Upper lobe of right lung (tissue), 1 donor: ENCODE measurements at regions not wholly inside any gene's neighbourhood (a gene's known extent, or its start where the extent isn't known, plus 50 kb on each side); places are given as distances from the start of the nearest gene placed in this dataset.
"Not testable (repeated sequence)": the region's sequence is repeated elsewhere in the genome, so short reads cannot be mapped to it uniquely, and the experiment has no call there.

Experiments
- ATAC-seq: fragments of 200-7000 bp; cut with Tn5 transposase; one replicate; pipeline ENCODE4 v1.9.1; 2020; ENCODE audit warnings: mild to moderate bottlenecking, moderate library complexity
- DNase-seq: peaks from one replicate; pipeline ENCODE4 v3.0.0-alpha.2; 2020
- H3K27ac ChIP-seq: fragments of 200-600 bp; one replicate; pipeline ENCODE4 v1.8.0; 2022
- H3K27me3 ChIP-seq: fragments of 200-600 bp; one replicate; pipeline ENCODE4 v1.8.0; 2022; ENCODE audit warnings: mild to moderate bottlenecking
- H3K36me3 ChIP-seq: fragments of 200-600 bp; one replicate; pipeline ENCODE4 v1.8.0; 2022
- H3K4me1 ChIP-seq: fragments of 200-600 bp; one replicate; pipeline ENCODE4 v1.8.0; 2022
- H3K4me3 ChIP-seq: fragments of 200-600 bp; one replicate; pipeline ENCODE4 v1.8.0; 2022; ENCODE audit warnings: mild to moderate bottlenecking
- H3K9me3 ChIP-seq: fragments of 200-600 bp; one replicate; pipeline ENCODE4 v1.8.0; 2022
- CTCF ChIP-seq: fragments of 200-600 bp; IDR thresholded peaks from one replicate; pipeline ENCODE4 v1.8.0; 2022; ENCODE audit warnings: antibody characterized with exemption
- intact Hi-C: fragments of 100-400 bp; cut with DNase I; formaldehyde crosslinking; loops from one replicate; pipeline ENCODE4 v1.11.0; 2022
- donor health status: DM: no; HTN: yes; CAD: no; lungs with severe emphysema.

GRCh38 chrX:128685387-128685786 is 633.2 kb upstream of the ACTRT1 start:
- no peaks in the 10 kb centered on the region for H3K36me3 ChIP-seq
- H3K9me3 ChIP-seq = no peaks in the 10 kb centered on the region
- H3K27ac ChIP-seq = no peak overlapping the region
- TF ChIP-seq CTCF = no peak
- no peaks in the 10 kb centered on the region for H3K27me3 ChIP-seq
- intact Hi-C loops = no loop called here
- no peaks in the 10 kb centered on the region for H3K4me1 ChIP-seq
- no peak overlapping the region for H3K4me3 ChIP-seq
- no peak for ATAC-seq
- no peak for DNase-seq

GRCh38 chrX:128676651-128677050 is 624.4 kb upstream of the ACTRT1 start:
- Histone ChIP-seq H3K4me3 (no peak overlapping the region), H3K27ac (no peak overlapping the region), H3K9me3 (no peaks in the 10 kb centered on the region), H3K27me3 (no peaks in the 10 kb centered on the region), H3K36me3 (no peaks in the 10 kb centered on the region), H3K4me1 (no peaks in the 10 kb centered on the region)
- DNase-seq (no peak), ATAC-seq (no peak)
- intact Hi-C loops = no loop called here
- no peak for TF ChIP-seq CTCF

- ATAC-seq, H3K27me3 ChIP-seq, H3K9me3 ChIP-seq, H3K36me3 ChIP-seq, H3K27ac ChIP-seq, H3K4me3 ChIP-seq, H3K4me1 ChIP-seq, intact Hi-C loops, DNase-seq: not testable (repeated sequence)
Measured at GRCh38 chrX:128674326-128675086, 622.3 kb upstream of the ACTRT1 start.

GRCh38 chrX:128664211-128664610 is 612.0 kb upstream of the ACTRT1 start:
- no peak for TF ChIP-seq CTCF
- ATAC-seq (no peak), DNase-seq (no peak)
- intact Hi-C loops = no loop called here
- Histone ChIP-seq H3K4me1 (no peaks in the 10 kb centered on the region), H3K27ac (no peak overlapping the region), H3K9me3 (no peaks in the 10 kb centered on the region), H3K4me3 (no peak overlapping the region), H3K27me3 (no peaks in the 10 kb centered on the region), H3K36me3 (no peaks in the 10 kb centered on the region)

GRCh38 chrX:128653524-128654060 is 601.4 kb upstream of the ACTRT1 start:
- TF ChIP-seq CTCF = no peak
- DNase-seq = no peak
- no peaks in the 10 kb centered on the region for H3K36me3 ChIP-seq
- H3K4me3 ChIP-seq = no peak overlapping the region
- H3K9me3 ChIP-seq = no peaks in the 10 kb centered on the region
- intact Hi-C loops = no loop called here
- no peaks in the 10 kb centered on the region for H3K27me3 ChIP-seq
- no peak for ATAC-seq
- no peaks in the 10 kb centered on the region for H3K4me1 ChIP-seq
- no peak overlapping the region for H3K27ac ChIP-seq

- H3K9me3 ChIP-seq = no peaks in the 10 kb centered on the region
- H3K27me3 ChIP-seq = no peaks in the 10 kb centered on the region
- DNase-seq (no peak), ATAC-seq (no peak)
- no peak overlapping the region for H3K27ac ChIP-seq
- no peak overlapping the region for H3K4me3 ChIP-seq
- intact Hi-C loops = no loop called here
- no peaks in the 10 kb centered on the region for H3K36me3 ChIP-seq
- TF ChIP-seq CTCF = no peak
- no peaks in the 10 kb centered on the region for H3K4me1 ChIP-seq
Measured at GRCh38 chrX:128650326-128650725, 598.1 kb upstream of the ACTRT1 start.
